HL-60 (cell line): ENCODE measurements at regions not wholly inside any gene's neighbourhood (a gene's known extent, or its start where the extent isn't known, plus 50 kb on each side); places are given as distances from the start of the nearest gene placed in this dataset.

Experiments
- DNase-seq, 2 experiments: peaks; one replicate each; pipeline ENCODE4 v3.0.0-alpha.2; 2010 to 2020; ENCODE audit warnings: low read depth in 1 of 2, low spot score in 1 of 2
- H3K27ac ChIP-seq: fragments of 250-450 bp; sonication (Bioruptor Pico); replicated peaks from 2 replicates; pipeline ENCODE4 v1.5.1; 2020; ENCODE audit warnings: mild to moderate bottlenecking, moderate library complexity
- H3K27me3 ChIP-seq: fragments of 250-450 bp; sonication (Bioruptor Pico); 2 replicates; pipeline ENCODE4 v1.5.1; 2021; ENCODE audit warnings: mild to moderate bottlenecking, moderate library complexity; ENCODE audit not compliant: insufficient read depth, poor library complexity, severe bottlenecking
- H3K4me3 ChIP-seq: replicated peaks from 2 replicates; pipeline ENCODE4 v1.5.1; 2011; ENCODE audit warnings: mild to moderate bottlenecking, control low read depth, low read length; ENCODE audit not compliant: insufficient read depth
- CTCF ChIP-seq: IDR thresholded peaks from one replicate; pipeline ENCODE4 v1.5.1; 2011; ENCODE audit warnings: low read length, control low read depth, inconsistent platforms; ENCODE audit not compliant: insufficient read depth
- GABPA ChIP-seq: IDR thresholded peaks from 2 replicates; pipeline ENCODE4 v1.6.1; 2012; ENCODE audit warnings: low read depth
- POLR2AphosphoS5 ChIP-seq: IDR thresholded peaks from 2 replicates; pipeline ENCODE4 v1.6.1; 2012; ENCODE audit warnings: low read depth
- SPI1 ChIP-seq: IDR thresholded peaks from 2 replicates; pipeline ENCODE4 v1.6.1; 2012; ENCODE audit warnings: low read depth, mild to moderate bottlenecking, borderline replicate concordance
- TF ChIP-seq, protein P1 (sequence below): IDR thresholded peaks from 2 replicates; pipeline ENCODE4 v1.6.1; 2012; ENCODE audit warnings: low read depth; ENCODE audit not compliant: insufficient replicate concordance

GRCh38 chr15:39273717-39274411 lies 307.0 kb upstream of the THBS1 start:
- Histone ChIP-seq H3K27ac (no peak overlapping the region), H3K27me3 (no peaks in the 10 kb centered on the region), H3K4me3 (no peak overlapping the region)
- TF ChIP-seq CTCF, result no peak
- TF ChIP-seq POLR2AphosphoS5, result no peak
- no peak for TF ChIP-seq GABPA
- TF ChIP-seq SPI1, result no peak
- TF ChIP-seq, protein P1, sequence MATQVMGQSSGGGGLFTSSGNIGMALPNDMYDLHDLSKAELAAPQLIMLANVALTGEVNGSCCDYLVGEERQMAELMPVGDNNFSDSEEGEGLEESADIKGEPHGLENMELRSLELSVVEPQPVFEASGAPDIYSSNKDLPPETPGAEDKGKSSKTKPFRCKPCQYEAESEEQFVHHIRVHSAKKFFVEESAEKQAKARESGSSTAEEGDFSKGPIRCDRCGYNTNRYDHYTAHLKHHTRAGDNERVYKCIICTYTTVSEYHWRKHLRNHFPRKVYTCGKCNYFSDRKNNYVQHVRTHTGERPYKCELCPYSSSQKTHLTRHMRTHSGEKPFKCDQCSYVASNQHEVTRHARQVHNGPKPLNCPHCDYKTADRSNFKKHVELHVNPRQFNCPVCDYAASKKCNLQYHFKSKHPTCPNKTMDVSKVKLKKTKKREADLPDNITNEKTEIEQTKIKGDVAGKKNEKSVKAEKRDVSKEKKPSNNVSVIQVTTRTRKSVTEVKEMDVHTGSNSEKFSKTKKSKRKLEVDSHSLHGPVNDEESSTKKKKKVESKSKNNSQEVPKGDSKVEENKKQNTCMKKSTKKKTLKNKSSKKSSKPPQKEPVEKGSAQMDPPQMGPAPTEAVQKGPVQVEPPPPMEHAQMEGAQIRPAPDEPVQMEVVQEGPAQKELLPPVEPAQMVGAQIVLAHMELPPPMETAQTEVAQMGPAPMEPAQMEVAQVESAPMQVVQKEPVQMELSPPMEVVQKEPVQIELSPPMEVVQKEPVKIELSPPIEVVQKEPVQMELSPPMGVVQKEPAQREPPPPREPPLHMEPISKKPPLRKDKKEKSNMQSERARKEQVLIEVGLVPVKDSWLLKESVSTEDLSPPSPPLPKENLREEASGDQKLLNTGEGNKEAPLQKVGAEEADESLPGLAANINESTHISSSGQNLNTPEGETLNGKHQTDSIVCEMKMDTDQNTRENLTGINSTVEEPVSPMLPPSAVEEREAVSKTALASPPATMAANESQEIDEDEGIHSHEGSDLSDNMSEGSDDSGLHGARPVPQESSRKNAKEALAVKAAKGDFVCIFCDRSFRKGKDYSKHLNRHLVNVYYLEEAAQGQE, result no peak
- no peak for DNase-seq

GRCh38 chr15:39275066-39275465 lies 305.8 kb upstream of the THBS1 start:
- H3K4me3 ChIP-seq, result no peak overlapping the region
- H3K27ac ChIP-seq, result no peak overlapping the region
- H3K27me3 ChIP-seq, result no peaks in the 10 kb centered on the region
- TF ChIP-seq, protein P1, result no peak
- TF ChIP-seq SPI1 (no peak), CTCF (no peak), GABPA (no peak), POLR2AphosphoS5 (no peak)
- DNase-seq, result no peak

DNA sequence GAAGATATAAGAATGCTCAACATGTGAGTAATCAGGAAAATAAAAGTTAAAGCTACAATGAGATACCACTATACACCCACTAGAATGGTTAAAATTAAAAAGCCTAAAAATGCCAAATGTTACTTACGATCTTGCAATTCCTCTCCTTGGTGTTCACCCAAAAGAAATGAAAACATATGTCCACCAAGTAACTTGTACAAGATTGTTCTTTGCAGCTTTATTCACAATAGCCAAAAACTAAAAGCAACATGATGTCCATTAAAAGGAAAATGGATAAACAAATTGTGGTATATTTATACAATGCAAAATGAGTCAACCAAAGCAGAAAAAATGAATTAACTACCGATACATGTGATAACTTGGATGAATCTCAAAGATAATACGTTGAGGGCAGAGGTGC lies 301.6 kb upstream of the THBS1 start:
- no peak overlapping the region for H3K27ac ChIP-seq
- no peak for DNase-seq
- TF ChIP-seq GABPA, result no peak
- no peak for TF ChIP-seq CTCF
- TF ChIP-seq, protein P1, result no peak
- no peak for TF ChIP-seq SPI1
- H3K4me3 ChIP-seq, result no peak overlapping the region
- H3K27me3 ChIP-seq, result no peaks in the 10 kb centered on the region
